IMR-90 (cell line): ENCODE measurements at regions not wholly inside any gene's neighbourhood (a gene's known extent, or its start where the extent isn't known, plus 50 kb on each side); places are given as distances from the start of the nearest gene placed in this dataset.

Source experiments
- ATAC-seq: fragments of 200-7000 bp; cut with Tn5 transposase; 2 replicates; pipeline ENCODE4 v1.9.1; 2020; ENCODE audit warnings: low read depth, mild to moderate bottlenecking, moderate library complexity
- BruUV-seq: library from RNA; stranded (reverse); fragments of 400-500 nt; replicated peaks from 2 replicates; lab custom pipeline; 2021; lab: Mats Ljungman, UMichigan
- CTCF ChIA-PET: fragments of 300-600 bp; formaldehyde crosslinking; extraction: SDS; loops from one replicate; lab custom pipeline; 2021; ENCODE audit warnings: antibody characterized with exemption; lab: Yijun Ruan, JAX
- POLR2A ChIA-PET: fragments of 300-600 bp; sonication (Branson Sonifier 250); formaldehyde crosslinking; loops from one replicate; lab custom pipeline; 2022; ENCODE audit warnings: antibody characterized with exemption; ENCODE audit not compliant: unreplicated experiment; lab: Charles Lee
- DNase-seq: peaks from one replicate; pipeline ENCODE4 v3.0.0; 2013
- H2AFZ ChIP-seq: replicated peaks from 2 replicates; pipeline ENCODE3; 2013; ENCODE audit warnings: low read length, mild to moderate bottlenecking; ENCODE audit not compliant: poor library complexity
- H2AK5ac ChIP-seq: 2 replicates; pipeline ENCODE4 v1.6.1; 2013; ENCODE audit warnings: low read depth, low read length, inconsistent platforms
- H2AK9ac ChIP-seq: replicated peaks from 2 replicates; pipeline ENCODE3; 2013; ENCODE audit warnings: mild to moderate bottlenecking, low read depth, low read length, moderate library complexity; ENCODE audit not compliant: poor library complexity
- H2BK120ac ChIP-seq: 2 replicates; pipeline ENCODE4 v1.6.1; 2013; ENCODE audit warnings: low read depth, low read length, inconsistent platforms
- H2BK15ac ChIP-seq: 3 replicates; pipeline ENCODE4 v1.6.1; 2013; ENCODE audit warnings: low read depth, low read length, inconsistent platforms
- H2BK20ac ChIP-seq: 2 replicates; pipeline ENCODE4 v1.6.1; 2013; ENCODE audit warnings: low read depth, mild to moderate bottlenecking, inconsistent platforms, low read length, moderate library complexity
- H2BK5ac ChIP-seq: 2 replicates; pipeline ENCODE4 v1.6.1; 2013; ENCODE audit warnings: mild to moderate bottlenecking, low read depth, low read length, inconsistent platforms; ENCODE audit not compliant: poor library complexity, severe bottlenecking
- H3K14ac ChIP-seq: replicated peaks from 2 replicates; pipeline ENCODE4 v1.6.1; 2013; ENCODE audit warnings: low read depth, low read length, inconsistent platforms
- H3K18ac ChIP-seq: 2 replicates; pipeline ENCODE4 v1.6.1; 2013; ENCODE audit warnings: low read depth, low read length, control low read depth
- H3K23ac ChIP-seq: 2 replicates; pipeline ENCODE4 v1.6.1; 2013; ENCODE audit warnings: low read depth, low read length, inconsistent platforms
- H3K27ac ChIP-seq: 2 replicates; pipeline ENCODE4 v1.5.1; 2013; ENCODE audit warnings: mild to moderate bottlenecking, control low read depth, low read length; ENCODE audit not compliant: insufficient read depth
- H3K27me3 ChIP-seq: 2 replicates; pipeline ENCODE4 v1.6.1; 2013; ENCODE audit warnings: low read length; ENCODE audit not compliant: control insufficient read depth, insufficient read depth
- H3K36me3 ChIP-seq: 2 replicates; pipeline ENCODE4 v1.6.1; 2013; ENCODE audit warnings: low read length, mixed read lengths; ENCODE audit not compliant: control insufficient read depth, insufficient read depth
- H3K4ac ChIP-seq: 2 replicates; pipeline ENCODE4 v1.6.1; 2013; ENCODE audit warnings: low read depth, low read length, inconsistent platforms
- H3K4me1 ChIP-seq: 2 replicates; pipeline ENCODE4 v1.6.1; 2013; ENCODE audit warnings: low read length, mixed read lengths; ENCODE audit not compliant: control insufficient read depth, insufficient read depth
- H3K4me2 ChIP-seq: 2 replicates; pipeline ENCODE4 v1.6.1; 2013; ENCODE audit warnings: low read depth, mild to moderate bottlenecking, control low read depth, low read length, moderate library complexity
- H3K4me3 ChIP-seq: 2 replicates; pipeline ENCODE4 v1.5.1; 2013; ENCODE audit warnings: low read depth, mild to moderate bottlenecking, control low read depth, low read length, moderate library complexity; ENCODE audit not compliant: insufficient read depth
- H3K56ac ChIP-seq: 2 replicates; pipeline ENCODE4 v1.6.1; 2013; ENCODE audit warnings: low read length, inconsistent platforms; ENCODE audit not compliant: insufficient read depth; ENCODE audit errors: extremely low read depth
- H3K79me1 ChIP-seq, 2 experiments: 2 replicates each; pipeline ENCODE4 v1.6.1; 2013; ENCODE audit warnings: low read length in 2 of 2, inconsistent platforms in 1 of 2, low read depth in 1 of 2
- H3K9ac ChIP-seq: 2 replicates; pipeline ENCODE4 v1.6.1; 2013; ENCODE audit warnings: low read depth, low read length, control low read depth
- H3K9me1 ChIP-seq: 2 replicates; pipeline ENCODE4 v1.6.1; 2013; ENCODE audit warnings: low read length, inconsistent platforms; ENCODE audit not compliant: insufficient read depth
- H3K9me3 ChIP-seq: 2 replicates; pipeline ENCODE4 v1.6.1; 2013; ENCODE audit warnings: low read length; ENCODE audit not compliant: control insufficient read depth, insufficient read depth
- H4K20me1 ChIP-seq: 2 replicates; pipeline ENCODE4 v1.6.1; 2013; ENCODE audit warnings: low read length, inconsistent platforms; ENCODE audit not compliant: insufficient read depth
- H4K5ac ChIP-seq: 2 replicates; pipeline ENCODE4 v1.6.1; 2013; ENCODE audit warnings: mild to moderate bottlenecking, low read depth, low read length, control low read depth
- H4K8ac ChIP-seq, 2 experiments: 2 replicates each; pipeline ENCODE4 v1.6.1; 2013; ENCODE audit warnings: low read depth in 2 of 2, low read length in 2 of 2, control low read depth in 1 of 2, inconsistent platforms in 1 of 2
- H4K91ac ChIP-seq: 2 replicates; pipeline ENCODE4 v1.6.1; 2013; ENCODE audit warnings: low read depth, low read length, inconsistent platforms; ENCODE audit not compliant: insufficient read depth
- BHLHE40 ChIP-seq: fragments of 150-350 bp; IDR thresholded peaks from 2 replicates; pipeline ENCODE4 v1.6.1; 2016; ENCODE audit warnings: mild to moderate bottlenecking, low read depth, low read length
- CEBPB ChIP-seq: IDR thresholded peaks from 2 replicates; pipeline ENCODE4 v1.6.1; 2012; ENCODE audit warnings: low read depth, low read length, improper control_type of control experiment
- CHD1 ChIP-seq: IDR thresholded peaks from 2 replicates; pipeline ENCODE4 v1.6.1; 2012; ENCODE audit warnings: low read depth, low read length, improper control_type of control experiment
- ELK1 ChIP-seq: fragments of 150-350 bp; IDR thresholded peaks from 2 replicates; pipeline ENCODE4 v1.6.1; 2016; ENCODE audit warnings: low read depth, mild to moderate bottlenecking, low read length, moderate library complexity, borderline replicate concordance
- FOS ChIP-seq: fragments of 150-350 bp; IDR thresholded peaks from 2 replicates; pipeline ENCODE4 v1.6.1; 2016; ENCODE audit warnings: low read depth, low read length
- MAFK ChIP-seq: IDR thresholded peaks from 2 replicates; pipeline ENCODE4 v1.6.1; 2012; ENCODE audit warnings: low read depth, low read length, improper control_type of control experiment
- MAZ ChIP-seq: IDR thresholded peaks from 2 replicates; pipeline ENCODE4 v1.6.1; 2012; ENCODE audit warnings: low read depth, mild to moderate bottlenecking, low read length, improper control_type of control experiment, moderate library complexity, borderline replicate concordance
- MXI1 ChIP-seq: IDR thresholded peaks from 2 replicates; pipeline ENCODE4 v1.6.1; 2012; ENCODE audit warnings: low read depth, mild to moderate bottlenecking, low read length, moderate library complexity, borderline replicate concordance
- NFE2L2 ChIP-seq: fragments of 150-350 bp; IDR thresholded peaks from 2 replicates; pipeline ENCODE4 v1.6.1; 2016; ENCODE audit warnings: low read depth, mild to moderate bottlenecking, low read length
- POLR2A ChIP-seq: IDR thresholded peaks from 2 replicates; pipeline ENCODE4 v1.6.1; 2012; ENCODE audit warnings: mild to moderate bottlenecking, low read depth, low read length
- RAD21 ChIP-seq: IDR thresholded peaks from 2 replicates; pipeline ENCODE4 v1.6.1; 2012; ENCODE audit warnings: low read length, improper control_type of control experiment
- RCOR1 ChIP-seq: IDR thresholded peaks from 2 replicates; pipeline ENCODE4 v1.6.1; 2012; ENCODE audit warnings: mild to moderate bottlenecking, low read length, improper control_type of control experiment; ENCODE audit not compliant: insufficient replicate concordance
- RFX5 ChIP-seq: IDR thresholded peaks from 2 replicates; pipeline ENCODE4 v1.8.0; 2012; ENCODE audit warnings: low read depth, mild to moderate bottlenecking, low read length, moderate library complexity
- SMC3 ChIP-seq: fragments of 150-350 bp; IDR thresholded peaks from 2 replicates; pipeline ENCODE4 v1.6.1; 2016; ENCODE audit warnings: low read depth, mild to moderate bottlenecking, antibody characterized with exemption, low read length, moderate library complexity
- USF2 ChIP-seq: fragments of 150-350 bp; IDR thresholded peaks from 2 replicates; pipeline ENCODE4 v1.6.1; 2017; ENCODE audit warnings: mild to moderate bottlenecking, antibody characterized with exemption, low read length, low read depth
- WGBS, 2 experiments: methylation state at CpG; one replicate each; pipeline versions ENCODE4 v1.1.5 to v1.1.7; 2013; ENCODE audit warnings: missing lambda C conversion rate in 2 of 2; ENCODE audit not compliant: insufficient read length in 1 of 2; ENCODE audit errors: extremely low coverage in 2 of 2; 5-methylcytosine and 5-hydroxymethylcytosine counted together
- dilution Hi-C: fragments of 300-500 bp; cut with HindIII; formaldehyde crosslinking; loops from one replicate; pipeline ENCODE4 v1.14.3; 2018; ENCODE audit warnings: low sequenced_read_pairs; ENCODE audit not compliant: unreplicated experiment
- in situ Hi-C: fragments of 300-500 bp; cut with MboI; formaldehyde crosslinking; loops from 3 replicates; pipeline ENCODE4 v1.14.3; 2019; ENCODE audit warnings: low sequenced_read_pairs, inconsistent platforms, mixed read lengths
- intact Hi-C: fragments of 100-400 bp; cut with micrococcal nuclease; formaldehyde crosslinking; loops from 2 replicates; pipeline ENCODE4 v1.10.0; 2022
- TF ChIP-seq, protein P1 (sequence below): conservative IDR thresholded peaks from 2 replicates; pipeline ENCODE4 v1.5.1; 2012; ENCODE audit warnings: mild to moderate bottlenecking, low read depth, low read length, improper control_type of control experiment

GRCh38 chr3:65262548-65262947 lies 574.7 kb upstream of the ADAMTS9 start:
- no peaks in the 10 kb centered on the region for H4K20me1 ChIP-seq
- H2AK9ac ChIP-seq: no peak overlapping the region
- no peak overlapping the region for H3K4ac ChIP-seq
- ATAC-seq: no peak
- in situ Hi-C loops (no loop called here), intact Hi-C loops (no loop called here), dilution Hi-C loops (no loop called here)
- no peak overlapping the region for H3K27ac ChIP-seq
- H3K27me3 ChIP-seq: no peaks in the 10 kb centered on the region; the same call in 1 of the 2 replicates
- no peak overlapping the region for H2AK5ac ChIP-seq
- no peaks in the 10 kb centered on the region for H3K9me3 ChIP-seq
- no peak overlapping the region for H2BK120ac ChIP-seq
- CTCF ChIA-PET: no interaction called here
- TF ChIP-seq ELK1: no peak
- TF ChIP-seq USF2: no peak
- TF ChIP-seq, protein P1, sequence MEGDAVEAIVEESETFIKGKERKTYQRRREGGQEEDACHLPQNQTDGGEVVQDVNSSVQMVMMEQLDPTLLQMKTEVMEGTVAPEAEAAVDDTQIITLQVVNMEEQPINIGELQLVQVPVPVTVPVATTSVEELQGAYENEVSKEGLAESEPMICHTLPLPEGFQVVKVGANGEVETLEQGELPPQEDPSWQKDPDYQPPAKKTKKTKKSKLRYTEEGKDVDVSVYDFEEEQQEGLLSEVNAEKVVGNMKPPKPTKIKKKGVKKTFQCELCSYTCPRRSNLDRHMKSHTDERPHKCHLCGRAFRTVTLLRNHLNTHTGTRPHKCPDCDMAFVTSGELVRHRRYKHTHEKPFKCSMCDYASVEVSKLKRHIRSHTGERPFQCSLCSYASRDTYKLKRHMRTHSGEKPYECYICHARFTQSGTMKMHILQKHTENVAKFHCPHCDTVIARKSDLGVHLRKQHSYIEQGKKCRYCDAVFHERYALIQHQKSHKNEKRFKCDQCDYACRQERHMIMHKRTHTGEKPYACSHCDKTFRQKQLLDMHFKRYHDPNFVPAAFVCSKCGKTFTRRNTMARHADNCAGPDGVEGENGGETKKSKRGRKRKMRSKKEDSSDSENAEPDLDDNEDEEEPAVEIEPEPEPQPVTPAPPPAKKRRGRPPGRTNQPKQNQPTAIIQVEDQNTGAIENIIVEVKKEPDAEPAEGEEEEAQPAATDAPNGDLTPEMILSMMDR: no peak
- TF ChIP-seq MAFK: no peak
- TF ChIP-seq SMC3: no peak
- no peak for TF ChIP-seq BHLHE40
- no peak for TF ChIP-seq RFX5
- TF ChIP-seq MAZ: no peak
- TF ChIP-seq RAD21: no peak
- no peak for TF ChIP-seq NFE2L2
- no peak for TF ChIP-seq POLR2A
- no peak for TF ChIP-seq FOS
- TF ChIP-seq RCOR1: no peak
- no peak for TF ChIP-seq CEBPB
- TF ChIP-seq CHD1: no peak
- no peak for TF ChIP-seq MXI1
- H3K9me1 ChIP-seq: no peaks in the 10 kb centered on the region
- H3K14ac ChIP-seq: no peak overlapping the region
- no peak overlapping the region for H3K23ac ChIP-seq
- WGBS, 2 experiments: no CpG with 5 or more reads among the region's 5 CpGs
- H3K79me1 ChIP-seq: no peaks in the 10 kb centered on the region
- no peak overlapping the region for H3K9ac ChIP-seq
- no peak overlapping the region for H2BK15ac ChIP-seq
- no peak overlapping the region for H3K4me3 ChIP-seq
- no peak overlapping the region for H2AFZ ChIP-seq
- no peaks in the 10 kb centered on the region for H3K4me1 ChIP-seq
- no peak overlapping the region for H3K18ac ChIP-seq
- H4K5ac ChIP-seq: no peak overlapping the region
- no peak overlapping the region for H4K8ac ChIP-seq
- H2BK20ac ChIP-seq: no peak overlapping the region
- H3K56ac ChIP-seq: no peak overlapping the region
- no peak for DNase-seq
- POLR2A ChIA-PET: no interaction called here
- no peak overlapping the region for H2BK5ac ChIP-seq
- no peak overlapping the region for H3K4me2 ChIP-seq
- no peaks in the 10 kb centered on the region for H3K36me3 ChIP-seq
- BruUV-seq: no TSS peak
- no peak overlapping the region for H4K91ac ChIP-seq
